Umbilical cord (tissue), 1 donor: ENCODE measurements at regions not wholly inside any gene's neighbourhood (a gene's known extent, or its start where the extent isn't known, plus 50 kb on each side); places are given as distances from the start of the nearest gene placed in this dataset.
"Not testable (repeated sequence)": the region's sequence is repeated elsewhere in the genome, so short reads cannot be mapped to it uniquely, and the experiment has no call there.

Experiments used
- DNase-seq: peaks from one replicate; pipeline ENCODE4 v3.0.0-alpha.2; 2015; ENCODE audit warnings: low spot score

DNA sequence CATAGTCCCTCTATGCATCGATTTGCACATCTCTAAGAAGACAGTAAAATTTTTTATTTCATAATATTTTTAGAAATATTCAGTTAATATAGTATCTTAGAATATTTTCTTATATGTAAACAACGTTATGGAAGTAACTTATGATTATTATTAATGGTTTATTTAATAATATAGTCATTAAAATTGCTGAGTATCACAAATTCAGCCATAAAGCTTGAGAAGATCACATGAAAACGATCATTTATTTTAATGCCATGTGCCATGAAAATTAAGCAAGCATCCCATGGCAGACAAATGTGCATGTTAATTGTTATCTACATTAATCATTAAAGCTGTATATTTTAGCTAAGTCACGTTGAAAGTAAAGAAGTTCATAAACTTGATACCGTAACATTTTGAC lies 907.1 kb downstream of the KCNT2 start:
- DNase-seq, result no peak

DNA sequence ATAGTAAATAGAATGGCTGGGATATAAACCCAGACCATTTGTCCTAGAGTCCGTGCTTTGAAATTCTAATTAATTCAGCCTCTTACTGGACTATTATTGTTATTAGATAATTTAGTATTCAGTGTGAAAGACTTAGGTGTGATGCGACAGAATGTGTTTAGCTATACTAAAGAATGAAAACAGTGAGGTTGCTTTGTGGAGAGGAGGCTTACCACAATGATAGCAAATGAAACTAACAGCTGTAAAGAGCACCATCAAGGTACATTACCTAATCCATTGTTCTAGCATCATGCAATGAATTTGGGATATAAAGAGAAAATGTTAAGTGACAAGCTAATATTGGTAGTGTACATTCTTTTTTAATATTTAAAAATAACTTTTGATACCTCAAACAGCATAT lies 911.1 kb downstream of the KCNT2 start:
- DNase-seq, result no peak

DNA sequence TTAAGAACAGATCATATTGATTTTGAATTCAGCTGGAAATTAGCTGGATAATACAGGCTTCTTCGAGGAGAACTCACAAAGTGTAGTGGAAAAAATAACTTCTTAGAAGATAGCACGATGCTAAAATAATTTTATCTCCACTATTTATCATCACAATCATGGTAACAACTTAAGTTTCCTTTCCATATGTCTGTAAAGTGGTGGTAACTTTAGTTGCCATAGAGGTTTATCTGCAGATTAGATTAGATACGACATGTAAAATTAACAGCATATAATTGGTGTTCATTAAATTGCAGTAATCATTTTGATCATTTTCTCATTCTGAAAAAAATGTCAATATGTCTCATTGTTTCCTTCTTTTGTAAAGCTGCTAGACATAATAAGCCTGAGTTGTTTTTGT lies 921.5 kb downstream of the KCNT2 start:
- DNase-seq, result no peak

DNA sequence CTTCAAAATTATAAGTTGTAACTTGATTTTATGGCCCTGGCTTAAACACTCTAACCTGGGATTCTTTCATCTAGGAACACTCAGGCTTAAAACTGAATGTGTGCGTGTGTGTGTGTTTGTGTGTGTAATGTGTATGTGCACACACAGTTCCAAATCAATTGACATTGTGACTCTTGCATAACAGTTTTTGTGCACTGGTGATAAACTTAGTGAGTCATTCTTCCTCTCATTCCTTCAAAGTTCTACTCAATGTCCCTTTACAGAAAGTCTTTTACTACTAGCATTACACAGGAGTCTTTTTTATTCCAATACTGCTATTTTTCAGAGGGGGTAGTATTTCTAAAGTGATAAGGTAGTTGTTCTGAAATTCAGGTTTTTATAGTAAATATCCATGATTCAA lies 943.6 kb downstream of the KCNT2 start:
- no peak for DNase-seq

DNA sequence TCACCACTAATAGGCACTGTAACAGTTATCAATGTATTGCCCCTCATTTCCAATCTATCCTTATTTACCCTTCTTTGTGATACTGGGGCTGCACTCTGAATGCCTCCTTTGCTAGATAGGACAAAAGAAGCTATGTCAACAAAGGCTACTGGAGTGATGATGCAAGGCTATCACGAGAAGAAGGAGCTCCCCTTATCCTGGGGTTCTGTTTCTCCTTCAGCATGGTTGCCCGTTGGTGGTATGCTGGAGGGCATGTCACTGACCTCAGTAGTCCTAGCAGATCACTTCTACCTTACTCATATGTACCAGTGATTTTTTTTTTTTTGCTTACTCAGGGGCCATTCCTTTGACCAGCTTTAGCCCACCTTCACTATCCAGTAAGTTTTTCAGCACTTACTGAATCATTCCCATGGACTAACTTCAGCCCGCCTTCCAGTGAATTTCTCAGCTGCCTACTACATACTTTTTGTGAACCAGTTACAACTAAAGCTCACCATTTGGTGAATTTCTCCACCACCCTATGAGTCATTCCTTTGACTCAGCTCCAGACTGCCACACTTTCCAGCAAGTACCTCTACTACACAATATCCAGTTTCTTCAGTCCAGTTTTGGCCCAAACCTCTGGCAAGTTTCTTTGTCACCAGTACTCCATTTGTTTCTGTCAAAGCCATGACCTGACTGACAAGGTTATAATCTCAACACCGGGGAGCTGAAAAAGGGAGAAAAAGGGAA lies 944.5 kb downstream of the KCNT2 start:
- DNase-seq, result no peak

DNA sequence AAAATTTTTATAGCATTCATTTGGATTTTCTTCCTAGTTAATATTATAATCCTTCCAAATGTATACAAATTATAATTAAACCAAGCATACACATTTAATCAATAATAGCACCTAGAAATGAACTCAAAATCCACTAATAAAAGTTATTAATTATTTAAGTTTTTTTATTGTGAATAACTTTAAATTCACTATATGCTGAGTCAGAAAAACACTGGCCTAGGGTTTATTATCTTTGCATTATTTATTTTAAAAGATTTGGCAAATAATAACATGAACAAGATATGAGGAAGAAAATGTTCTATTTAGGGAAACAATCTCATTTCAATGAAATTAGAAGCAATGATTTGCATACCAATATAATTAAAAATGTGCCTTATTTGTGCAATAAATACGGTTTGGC lies 951.5 kb downstream of the KCNT2 start:
- no peak for DNase-seq

DNA sequence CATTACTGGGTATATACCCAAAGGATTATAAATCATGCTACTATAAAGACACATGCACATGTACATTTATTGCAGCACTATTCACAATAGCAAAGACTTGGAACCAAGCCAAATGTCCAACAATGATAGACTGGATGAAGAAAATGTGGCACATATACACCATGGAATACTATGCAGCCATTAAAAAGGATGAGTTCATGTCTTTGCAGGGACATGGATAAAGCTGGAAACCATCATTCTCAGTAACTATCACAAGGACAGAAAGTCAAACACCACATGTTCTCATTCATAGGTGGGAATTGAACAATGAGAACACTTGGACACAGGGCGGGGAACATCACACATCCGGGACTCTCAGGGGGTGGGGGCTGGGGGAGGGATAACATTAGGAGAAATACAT lies 959.4 kb downstream of the KCNT2 start:
- DNase-seq, result not testable (repeated sequence)

DNA sequence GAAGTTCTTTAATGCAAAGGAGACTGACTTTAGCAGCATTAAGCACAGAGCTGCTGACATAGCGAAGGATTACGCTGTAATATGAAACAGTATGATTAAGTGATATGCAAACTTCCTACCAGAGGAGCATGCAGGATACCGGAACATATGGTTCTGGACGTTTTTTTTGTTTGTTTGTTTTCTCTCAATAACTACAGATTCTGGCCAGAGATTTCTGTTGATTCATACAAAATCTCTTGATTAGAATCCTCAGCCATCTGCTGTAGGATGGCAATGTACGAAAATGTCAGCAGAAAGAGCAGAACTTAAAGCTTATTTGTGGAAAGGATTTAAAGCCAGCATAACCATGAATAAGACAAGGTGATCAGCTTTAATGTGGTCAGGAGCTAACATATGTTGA lies 970.7 kb downstream of the KCNT2 start:
- peak; percentile 14 for DNase-seq

DNA sequence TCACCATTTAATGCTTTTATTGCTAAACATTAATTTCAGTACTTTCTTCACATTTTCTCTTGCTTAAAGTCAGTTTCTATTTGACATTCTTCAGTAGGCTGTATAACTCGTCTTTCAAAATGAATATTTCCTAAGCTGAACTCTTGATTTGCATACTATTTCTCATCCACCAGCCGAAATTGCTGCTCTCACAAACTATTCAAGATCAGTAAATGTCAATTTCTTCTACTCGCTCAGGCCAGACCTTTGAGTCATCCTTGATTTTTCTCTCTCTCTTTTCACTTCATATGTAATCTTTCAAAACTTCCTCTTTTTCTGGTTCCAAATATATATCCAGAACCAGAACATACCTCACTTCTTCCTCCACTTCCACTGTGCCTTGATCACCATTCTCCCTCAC lies 990.0 kb downstream of the KCNT2 start:
- DNase-seq, result no peak

DNA sequence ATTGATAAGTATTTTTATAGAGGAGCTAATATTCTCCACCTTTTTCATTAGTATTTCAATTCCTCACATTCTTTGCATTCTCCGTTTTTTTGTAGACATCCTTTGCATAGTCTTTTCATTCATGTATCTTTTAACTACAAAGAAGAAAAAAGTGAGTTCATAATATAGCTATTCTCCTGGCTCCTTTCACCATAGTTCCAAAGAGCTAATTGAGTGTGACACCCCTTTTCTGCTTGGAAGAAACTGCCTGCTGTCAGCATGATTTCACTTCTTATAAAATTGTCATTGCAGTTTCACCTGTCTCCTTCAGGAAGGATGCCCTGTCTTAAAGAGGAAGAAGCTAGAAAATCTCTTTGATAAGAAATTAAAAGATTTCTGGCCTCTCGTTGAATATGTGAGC lies 991.1 kb downstream of the KCNT2 start:
- DNase-seq, result no peak

DNA sequence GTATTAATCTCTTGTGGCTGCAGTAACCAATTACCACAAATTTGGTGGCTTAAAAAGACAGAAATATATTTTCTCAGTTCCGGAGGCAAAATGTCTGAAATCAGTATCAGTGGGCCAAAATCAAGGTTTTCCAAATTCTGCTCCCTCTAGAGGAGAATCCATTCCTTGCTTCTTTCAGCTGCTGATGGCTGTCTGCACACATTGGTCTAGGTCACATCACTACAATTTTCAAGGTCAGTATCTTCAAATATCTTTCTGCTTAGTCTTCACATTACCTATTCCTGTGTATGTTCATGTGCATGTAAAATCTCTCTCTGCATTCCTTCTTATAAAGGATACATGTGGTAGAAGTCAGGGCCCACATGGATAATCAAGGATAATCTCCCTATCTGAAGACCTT lies 999.4 kb downstream of the KCNT2 start:
- no peak for DNase-seq

DNA sequence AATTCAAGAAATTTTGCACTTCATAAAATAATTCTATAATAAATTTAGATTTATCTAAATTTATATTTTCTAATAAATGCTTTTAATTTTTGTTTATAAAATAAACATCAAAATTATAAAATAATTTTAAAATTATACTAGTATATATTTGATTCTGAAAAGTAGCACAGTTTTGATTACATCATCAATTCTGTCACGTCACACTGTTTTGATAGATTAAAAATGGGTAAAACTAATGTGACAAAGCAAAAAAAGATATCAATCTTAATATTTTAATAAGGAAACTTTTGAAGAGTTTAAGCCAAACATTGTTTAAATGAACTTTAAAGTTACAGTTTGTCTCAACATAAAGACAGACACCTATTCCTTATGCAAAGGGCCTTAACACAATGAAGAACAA lies 1001.8 kb downstream of the KCNT2 start:
- no peak for DNase-seq

DNA sequence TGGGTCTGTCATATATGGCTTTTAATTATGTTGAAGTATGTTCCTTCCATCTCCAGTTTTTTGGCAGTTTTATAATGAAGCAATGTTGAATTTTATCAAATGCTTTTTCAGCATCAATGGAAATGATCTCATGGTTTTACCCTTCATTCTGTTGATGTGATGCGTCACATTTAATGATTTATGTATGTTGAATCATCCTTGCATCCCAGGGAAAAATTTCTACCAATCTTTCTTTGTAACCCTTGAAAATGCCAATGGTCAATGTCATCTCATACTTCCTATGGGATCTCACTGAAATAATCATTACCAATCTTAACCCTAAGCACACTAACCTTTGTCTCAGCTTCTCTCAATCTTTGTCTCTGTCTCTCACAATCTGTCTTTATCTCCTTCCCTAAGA lies 1004.0 kb downstream of the KCNT2 start:
- no peak for DNase-seq

DNA sequence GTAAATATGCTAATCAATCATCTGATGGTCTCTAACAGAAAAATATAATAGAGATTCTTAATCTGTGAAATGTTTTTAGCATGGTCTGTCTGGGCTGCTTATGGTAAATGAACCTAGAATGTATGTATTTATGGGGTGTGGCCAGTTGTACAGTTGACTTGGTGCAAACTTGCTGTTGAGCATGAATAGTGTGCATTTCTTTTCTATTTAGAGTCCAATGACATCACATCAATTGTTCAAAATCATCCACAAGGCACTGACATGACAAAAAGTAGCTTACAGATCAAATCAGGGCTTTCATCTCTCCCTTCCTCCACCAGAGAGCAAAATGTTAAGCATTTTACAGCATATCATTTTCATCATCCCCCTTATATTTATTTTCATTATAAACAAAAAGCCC lies 1010.3 kb downstream of the KCNT2 start:
- DNase-seq, result no peak

DNA sequence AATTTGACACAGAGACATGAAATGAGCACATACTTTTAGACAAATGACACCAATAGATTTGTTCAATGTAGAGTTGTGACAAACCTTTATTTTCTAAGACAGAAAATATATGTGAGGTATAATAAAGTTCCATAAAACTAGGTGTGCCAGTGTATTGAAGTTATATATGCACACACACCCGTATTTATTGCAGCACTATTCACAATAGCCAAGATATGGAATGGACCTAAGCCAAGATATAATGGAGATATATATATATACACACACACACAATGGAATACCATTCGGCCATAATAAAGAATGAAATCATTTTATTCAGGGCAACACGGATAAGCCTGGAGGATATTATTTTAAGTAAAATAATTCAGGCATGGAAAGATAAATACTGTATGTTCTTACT lies 1013.5 kb downstream of the KCNT2 start:
- DNase-seq, result no peak

DNA sequence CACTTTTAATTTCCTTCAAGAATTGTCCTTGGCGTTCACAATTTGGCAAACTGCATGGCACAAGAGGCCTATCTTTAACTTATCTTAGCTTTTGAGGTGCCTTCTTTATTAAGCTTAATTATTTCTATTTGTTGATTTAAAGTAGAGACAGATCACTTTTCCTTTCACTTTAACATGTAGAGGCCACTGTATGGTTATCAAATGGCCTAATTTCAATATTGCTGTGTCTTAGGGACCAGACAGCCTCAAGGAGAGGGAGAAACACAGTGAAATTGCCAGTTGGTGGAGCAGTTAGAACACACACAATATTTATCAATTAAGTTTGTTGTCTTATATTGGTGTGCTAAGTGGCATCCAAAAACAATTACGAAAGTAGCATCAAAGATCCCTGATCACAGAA lies 1013.9 kb downstream of the KCNT2 start:
- no peak for DNase-seq

DNA sequence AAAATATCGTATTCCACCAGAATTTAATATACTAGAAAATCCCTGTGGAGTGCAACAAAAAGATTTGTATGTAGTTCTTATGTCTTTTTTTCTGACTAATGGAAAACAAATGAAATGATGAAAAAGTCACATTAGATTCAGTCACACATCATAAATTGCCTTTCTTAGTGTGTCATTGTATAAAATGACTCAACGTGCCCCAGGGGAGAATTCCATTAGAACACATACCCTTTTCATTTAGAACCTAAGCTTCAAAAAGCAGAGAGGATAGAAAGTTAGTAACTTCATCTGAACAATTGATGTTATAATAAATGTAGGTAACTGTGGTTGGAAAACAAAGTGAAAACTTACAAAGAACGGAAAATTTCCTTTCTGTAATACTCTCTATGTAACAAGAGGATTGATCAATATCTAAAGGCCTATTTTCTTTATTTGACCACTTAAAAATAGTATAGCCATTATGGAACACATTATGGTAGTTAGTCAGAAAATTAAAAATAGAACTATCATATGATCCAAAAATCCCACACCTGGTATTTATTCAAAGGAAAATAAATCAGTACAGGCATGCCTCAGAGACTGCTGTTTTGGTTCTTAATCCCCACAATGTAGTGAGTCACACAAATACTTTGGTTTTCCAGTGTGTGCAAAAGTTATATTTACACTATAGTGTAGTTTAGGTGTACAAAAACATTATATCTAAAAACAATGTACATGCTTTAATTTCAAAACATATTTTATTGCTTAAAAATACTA lies 1016.1 kb downstream of the KCNT2 start:
- peak; percentile 17 for DNase-seq

DNA sequence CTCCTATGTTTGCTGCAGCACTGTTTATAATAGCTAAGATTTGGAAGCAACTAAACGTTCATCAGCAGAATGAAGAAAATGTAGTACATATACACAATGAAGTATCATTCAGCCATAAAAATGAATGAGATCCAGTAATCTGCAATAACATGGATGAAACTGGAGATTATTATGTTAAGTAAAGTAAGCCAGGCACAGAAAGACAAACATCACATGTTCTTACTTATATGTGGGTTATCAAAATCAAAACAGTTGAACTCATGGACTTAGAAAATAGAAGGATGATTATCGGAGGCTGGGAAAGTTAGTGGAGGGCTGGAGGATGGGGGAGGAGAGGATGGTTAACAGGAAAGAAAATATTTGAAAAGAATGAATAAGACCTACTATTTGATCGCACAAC lies 1017.6 kb downstream of the KCNT2 start:
- DNase-seq, result no peak

DNA sequence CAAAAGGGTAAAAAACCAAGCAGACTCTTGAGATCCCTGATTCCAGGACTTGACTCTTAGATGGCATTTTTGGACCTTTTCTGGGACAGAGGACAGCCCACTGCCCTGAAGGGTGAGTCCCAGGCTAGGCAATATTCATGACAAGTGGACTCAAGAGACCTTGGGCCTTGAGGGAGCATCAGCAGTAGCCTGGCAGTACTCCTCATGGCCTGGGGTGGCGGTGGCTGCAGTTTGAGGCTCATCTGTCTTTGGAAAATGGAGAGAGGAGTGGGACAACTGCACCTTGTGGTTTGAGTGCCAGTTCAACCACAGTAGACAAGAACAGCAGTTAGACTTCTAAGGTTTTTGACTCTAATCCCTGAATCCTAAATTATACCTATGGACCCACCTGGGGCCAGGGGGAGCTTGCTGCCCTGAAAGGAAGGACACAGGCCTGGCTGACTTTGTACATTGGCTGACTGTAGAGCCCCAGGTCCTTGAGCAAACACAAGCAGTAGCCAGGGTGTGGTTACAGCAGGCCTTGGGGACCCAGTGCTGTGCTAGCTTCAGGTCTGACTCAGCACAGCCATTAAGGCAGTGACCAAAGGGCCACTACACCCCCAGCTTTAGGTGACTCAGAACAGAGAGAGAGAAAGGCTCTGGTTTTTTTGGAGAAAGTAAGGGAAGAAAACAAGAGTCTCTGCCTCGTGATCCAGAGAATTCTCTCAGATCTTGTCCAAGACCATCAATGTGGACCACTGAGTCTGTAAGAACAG lies 1023.2 kb downstream of the KCNT2 start:
- DNase-seq, result no peak

DNA sequence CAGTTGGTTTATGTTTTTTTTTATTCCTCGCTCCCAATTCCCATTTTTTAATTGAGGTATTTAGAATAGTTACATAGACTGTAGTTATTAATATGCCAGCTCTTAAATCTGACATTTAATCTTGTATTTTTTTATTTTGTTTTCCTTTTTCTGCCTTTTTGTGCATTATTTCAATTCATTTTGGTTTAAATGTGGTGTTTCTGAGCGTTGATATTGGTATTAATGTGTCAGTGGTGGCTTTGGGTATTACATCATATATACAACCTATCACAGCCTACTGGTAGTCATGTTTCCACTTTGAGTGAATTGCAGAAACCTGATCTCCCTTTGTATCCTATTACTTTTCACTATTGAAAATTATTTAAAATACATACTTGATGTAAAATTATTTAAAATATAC lies 1027.3 kb downstream of the KCNT2 start:
- no peak for DNase-seq

DNA sequence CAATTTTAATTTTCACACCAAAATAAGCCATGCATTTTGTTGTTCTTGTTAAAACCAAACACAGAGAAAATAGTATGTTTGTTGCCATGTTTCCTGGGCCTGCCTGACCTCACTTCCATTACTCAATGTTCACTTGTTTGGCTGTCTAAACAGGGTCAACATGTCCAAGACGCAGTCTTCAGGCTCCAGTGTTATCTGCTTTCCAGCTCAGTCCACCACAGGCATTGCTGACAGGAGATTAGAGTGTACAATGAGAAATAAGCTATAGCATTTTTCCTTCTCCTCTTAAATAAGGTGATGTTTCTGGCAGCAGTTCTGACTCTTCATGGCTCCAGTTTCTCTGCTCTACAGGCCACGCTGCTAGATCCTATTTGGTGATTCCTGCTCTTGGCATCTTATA lies 1030.5 kb downstream of the KCNT2 start:
- no peak for DNase-seq

DNA sequence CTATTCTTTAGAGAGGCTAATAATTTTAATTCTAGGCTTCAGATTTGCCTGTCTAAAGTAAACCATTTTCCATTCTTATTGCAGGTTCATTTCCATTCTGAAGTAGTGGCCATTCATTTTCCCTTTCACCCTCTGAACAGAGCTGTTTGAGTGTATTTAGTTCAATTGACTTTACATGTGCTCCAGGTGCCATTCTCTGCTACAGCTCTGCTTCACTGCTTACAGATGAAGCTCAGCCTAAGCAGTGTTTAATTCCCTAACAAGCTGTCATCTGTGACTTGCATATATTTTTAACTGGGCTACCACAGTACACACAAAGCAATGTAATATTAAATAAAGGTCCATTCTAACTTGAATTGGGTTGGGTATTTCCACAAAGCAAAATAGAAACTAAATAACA lies 1031.6 kb downstream of the KCNT2 start:
- no peak for DNase-seq

DNA sequence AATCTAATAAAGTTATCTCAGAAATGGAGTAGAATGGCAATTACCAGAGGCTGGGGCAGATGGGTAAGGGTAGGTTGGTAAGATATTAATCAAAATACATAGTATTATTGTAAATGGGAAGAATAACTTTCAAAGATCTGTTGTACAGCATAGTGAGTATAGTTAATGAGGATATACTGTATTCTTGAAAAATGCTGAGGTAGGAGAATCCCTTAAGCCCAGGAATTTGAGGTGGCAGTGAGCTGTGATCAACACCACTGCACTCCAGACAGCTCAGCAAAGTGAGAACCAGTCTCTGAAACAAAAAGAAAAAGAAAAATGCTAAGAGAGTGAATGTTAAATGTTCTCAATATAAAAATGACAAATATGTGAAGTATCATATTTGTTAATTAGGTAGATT lies 1033.7 kb downstream of the KCNT2 start:
- DNase-seq, result no peak
